Stomach (tissue), 4 donors: ENCODE measurements at regions not wholly inside any gene's neighbourhood (a gene's known extent, or its start where the extent isn't known, plus 50 kb on each side); places are given as distances from the start of the nearest gene placed in this dataset.

ENCODE experiments used
- CTCF ChIP-seq, 7 experiments: fragments of 450-650 bp in 4 of 7; fragments of 200-600 bp in 3 of 7; sonication (generic) in 3 of 7; IDR thresholded peaks; one replicate each; pipeline ENCODE4 v1.5.1; 2016 to 2019; ENCODE audit warnings: antibody characterized with exemption in 7 of 7, control low read depth in 2 of 7, mild to moderate bottlenecking in 1 of 7
- EP300 ChIP-seq: sonication (generic); formaldehyde crosslinking; IDR thresholded peaks from one replicate; pipeline ENCODE4 v1.6.1; 2017; ENCODE audit warnings: antibody characterized with exemption
- POLR2A ChIP-seq, 4 donors: fragments of 450-650 bp; IDR thresholded peaks; one replicate each; pipeline ENCODE4 v1.6.1; 2016; ENCODE audit warnings: antibody characterized with exemption in 4 of 4, control low read depth in 2 of 4, mild to moderate bottlenecking in 1 of 4, moderate library complexity in 1 of 4
- POLR2AphosphoS5 ChIP-seq, 3 donors: sonication (generic); formaldehyde crosslinking; IDR thresholded peaks; one replicate each; pipeline ENCODE4 v1.6.1; 2016; ENCODE audit warnings: antibody characterized with exemption in 3 of 3

- TF ChIP-seq POLR2AphosphoS5 (IDR thresholded peaks at IDR 0.05) (no peak), CTCF (IDR thresholded peaks at IDR 0.05) (no peak), EP300 (no peak), POLR2A (IDR thresholded peaks at IDR 0.05) (no peak)
These were observed 104.3 kb upstream of the CAV2 start for GRCh38 chr7:116395141-116395791.
